CD4-positive, alpha-beta T cell (primary cell): ENCODE measurements at regions not wholly inside any gene's neighbourhood (a gene's known extent, or its start where the extent isn't known, plus 50 kb on each side); places are given as distances from the start of the nearest gene placed in this dataset.

ENCODE experiments used
- ATAC-seq: fragments of 200-7000 bp; cut with Tn5 transposase; one replicate; pipeline ENCODE4 v1.10.0; 2022; ENCODE audit warnings: mild to moderate bottlenecking; ENCODE audit not compliant: poor library complexity
- CTCF ChIA-PET: fragments of 350-600 bp; sonication (Branson Sonifier 250); formaldehyde crosslinking; loops from one replicate; lab custom pipeline; 2021; ENCODE audit warnings: antibody characterized with exemption, inconsistent platforms; lab: Charles Lee
- POLR2A ChIA-PET: fragments of 350-600 bp; sonication (Branson Sonifier 250); formaldehyde crosslinking; loops from one replicate; lab custom pipeline; 2021; ENCODE audit warnings: antibody characterized with exemption, inconsistent platforms; lab: Charles Lee
- DNase-seq, 14 experiments: peaks; one replicate each; pipeline ENCODE4 v3.0.0-alpha.2; 2013 to 2020; ENCODE audit warnings: mixed read lengths in 2 of 14
- H3K27ac ChIP-seq, 2 donors: one replicate each; pipeline versions ENCODE4 v1.5.1 to v1.7.0; 2013; ENCODE audit warnings: low read length in 2 of 2, low read depth in 1 of 2, mild to moderate bottlenecking in 1 of 2
- H3K27me3 ChIP-seq, 2 experiments: 1 replicate in 1 of 2; 2 replicates in 1 of 2; pipeline versions ENCODE4 v1.6.1 to v1.7.0; 2013; ENCODE audit warnings: low read length in 2 of 2, control low read depth in 1 of 2, mild to moderate bottlenecking in 1 of 2, moderate library complexity in 1 of 2; ENCODE audit not compliant: insufficient read depth in 2 of 2, control insufficient read depth in 1 of 2
- H3K36me3 ChIP-seq: one replicate; pipeline ENCODE4 v1.6.1; 2013; ENCODE audit warnings: low read length, control low read depth; ENCODE audit not compliant: insufficient read depth
- H3K4me1 ChIP-seq: one replicate; pipeline ENCODE4 v1.6.1; 2013; ENCODE audit warnings: low read length, control low read depth; ENCODE audit not compliant: insufficient read depth
- H3K4me3 ChIP-seq: one replicate; pipeline ENCODE4 v1.5.1; 2013; ENCODE audit warnings: mild to moderate bottlenecking, low read length, moderate library complexity
- H3K9me3 ChIP-seq, 2 experiments: 1 replicate in 1 of 2; 2 replicates in 1 of 2; pipeline versions ENCODE4 v1.6.1 to v1.7.0; 2013; ENCODE audit warnings: low read length in 2 of 2, mild to moderate bottlenecking in 2 of 2, control low read depth in 1 of 2, moderate library complexity in 1 of 2; ENCODE audit not compliant: control insufficient read depth in 1 of 2, insufficient read depth in 1 of 2
- H3K27ac Mint-ChIP-seq: one replicate; pipeline ENCODE4 v1.8.0; 2020; ENCODE audit warnings: mixed read lengths
- H3K27me3 Mint-ChIP-seq: one replicate; pipeline ENCODE4 v1.8.0; 2021; ENCODE audit warnings: mixed read lengths
- H3K36me3 Mint-ChIP-seq: one replicate; pipeline ENCODE4 v1.8.0; 2021; ENCODE audit warnings: low read depth, mixed read lengths
- H3K4me1 Mint-ChIP-seq: one replicate; pipeline ENCODE4 v1.8.0; 2021; ENCODE audit warnings: low read depth, mixed read lengths
- H3K4me3 Mint-ChIP-seq: one replicate; pipeline ENCODE4 v1.8.0; 2020; ENCODE audit warnings: mild to moderate bottlenecking, mixed read lengths
- H3K9me3 Mint-ChIP-seq: one replicate; pipeline ENCODE4 v1.8.0; 2020; ENCODE audit warnings: mixed read lengths
- intact Hi-C, 2 experiments: fragments of 100-400 bp; cut with DNase I in 1 of 2; cut with micrococcal nuclease in 1 of 2; formaldehyde crosslinking; loops; one replicate each; pipeline versions ENCODE4 v1.15.1 to v1.9.0; 2023 to 2025; cut with DNase I, micrococcal nuclease
- TF ChIP-seq, protein P1 (sequence below): fragments of 200-600 bp; IDR thresholded peaks from one replicate; pipeline ENCODE4 v1.8.0; 2022; ENCODE audit warnings: antibody characterized with exemption, mild to moderate bottlenecking

DNA sequence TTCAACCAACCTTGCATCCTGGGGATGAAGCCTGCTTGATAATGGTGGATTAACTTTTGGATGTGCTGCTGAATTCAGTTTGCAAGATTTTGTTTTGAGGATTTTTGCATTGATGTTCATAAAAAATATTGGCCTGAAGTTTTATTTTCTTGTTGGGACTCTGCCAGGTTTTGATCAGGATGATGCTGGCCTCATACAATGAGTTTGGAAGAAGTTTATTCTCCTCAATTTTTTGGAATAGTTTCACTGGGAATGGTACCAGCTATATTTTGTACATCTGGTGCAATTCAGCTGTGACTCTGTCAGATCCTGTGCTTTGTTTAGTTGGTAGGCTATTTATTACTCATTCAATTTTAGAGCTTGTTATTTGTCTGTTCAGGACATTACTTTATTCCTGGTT lies 340.3 kb upstream of the TRAM1L1 start:
- DNase-seq (no peak), ATAC-seq (no peak)
- CTCF ChIA-PET: no interaction called here
- Mint-ChIP-seq H3K4me1 (no peaks in the 10 kb centered on the region), H3K9me3 (peaks cover 5% of the 10 kb centered on the region), H3K4me3 (no peak overlapping the region), H3K27me3 (no peaks in the 10 kb centered on the region), H3K27ac (no peak overlapping the region), H3K36me3 (no peaks in the 10 kb centered on the region)
- H3K4me1 ChIP-seq: no peaks in the 10 kb centered on the region
- TF ChIP-seq, protein P1, sequence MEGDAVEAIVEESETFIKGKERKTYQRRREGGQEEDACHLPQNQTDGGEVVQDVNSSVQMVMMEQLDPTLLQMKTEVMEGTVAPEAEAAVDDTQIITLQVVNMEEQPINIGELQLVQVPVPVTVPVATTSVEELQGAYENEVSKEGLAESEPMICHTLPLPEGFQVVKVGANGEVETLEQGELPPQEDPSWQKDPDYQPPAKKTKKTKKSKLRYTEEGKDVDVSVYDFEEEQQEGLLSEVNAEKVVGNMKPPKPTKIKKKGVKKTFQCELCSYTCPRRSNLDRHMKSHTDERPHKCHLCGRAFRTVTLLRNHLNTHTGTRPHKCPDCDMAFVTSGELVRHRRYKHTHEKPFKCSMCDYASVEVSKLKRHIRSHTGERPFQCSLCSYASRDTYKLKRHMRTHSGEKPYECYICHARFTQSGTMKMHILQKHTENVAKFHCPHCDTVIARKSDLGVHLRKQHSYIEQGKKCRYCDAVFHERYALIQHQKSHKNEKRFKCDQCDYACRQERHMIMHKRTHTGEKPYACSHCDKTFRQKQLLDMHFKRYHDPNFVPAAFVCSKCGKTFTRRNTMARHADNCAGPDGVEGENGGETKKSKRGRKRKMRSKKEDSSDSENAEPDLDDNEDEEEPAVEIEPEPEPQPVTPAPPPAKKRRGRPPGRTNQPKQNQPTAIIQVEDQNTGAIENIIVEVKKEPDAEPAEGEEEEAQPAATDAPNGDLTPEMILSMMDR: no peak
- H3K9me3 ChIP-seq: peaks cover 0 to 11% of the 10 kb centered on the region in 2 experiments
- H3K36me3 ChIP-seq: no peaks in the 10 kb centered on the region
- intact Hi-C loops: no loop called here
- no peak overlapping the region for H3K4me3 ChIP-seq
- no peaks in the 10 kb centered on the region for H3K27me3 ChIP-seq
- no peak overlapping the region for H3K27ac ChIP-seq
- POLR2A ChIA-PET: no interaction called here

DNA sequence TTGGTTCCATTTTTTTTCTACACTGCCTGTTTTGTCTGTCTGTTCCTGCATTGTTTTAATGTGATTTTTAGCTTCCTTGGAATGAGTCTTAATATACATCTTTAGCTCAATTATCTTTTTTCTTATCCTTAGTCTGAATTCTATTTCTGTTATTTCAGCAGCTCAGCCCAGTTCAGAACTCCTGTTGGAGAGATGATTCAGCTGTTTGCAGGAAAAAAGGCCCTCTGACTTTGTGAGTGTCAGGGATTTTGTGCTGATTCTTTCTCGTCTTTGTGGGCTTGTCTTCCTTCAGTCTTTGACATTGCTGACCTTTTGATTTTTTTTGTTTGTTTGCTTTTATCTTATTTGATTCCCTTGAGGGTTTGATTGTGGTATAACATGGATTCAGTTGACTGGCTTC lies 343.2 kb upstream of the TRAM1L1 start:
- Histone ChIP-seq H3K27ac (no peak overlapping the region), H3K27me3 (no peaks in the 10 kb centered on the region), H3K36me3 (no peaks in the 10 kb centered on the region), H3K4me3 (no peak overlapping the region), H3K4me1 (no peaks in the 10 kb centered on the region), H3K9me3 (peaks cover 0 to 11% of the 10 kb centered on the region in 2 experiments)
- Mint-ChIP-seq H3K4me1 (no peaks in the 10 kb centered on the region), H3K9me3 (peaks cover 9% of the 10 kb centered on the region), H3K36me3 (no peaks in the 10 kb centered on the region), H3K4me3 (no peak overlapping the region), H3K27ac (no peak overlapping the region), H3K27me3 (no peaks in the 10 kb centered on the region)
- ATAC-seq: no peak
- no peak for DNase-seq
- ChIA-PET POLR2A (no interaction called here), CTCF (no interaction called here)
- TF ChIP-seq, protein P1: no peak
- intact Hi-C loops: no loop called here

GRCh38 chr4:117429061-117429460 lies 343.7 kb upstream of the TRAM1L1 start:
- TF ChIP-seq, protein P1: no peak
- Mint-ChIP-seq H3K27ac (no peak overlapping the region), H3K27me3 (no peaks in the 10 kb centered on the region), H3K4me1 (no peaks in the 10 kb centered on the region), H3K4me3 (no peak overlapping the region), H3K36me3 (no peaks in the 10 kb centered on the region), H3K9me3 (peaks cover 9% of the 10 kb centered on the region)
- H3K4me3 ChIP-seq: no peak overlapping the region
- peaks cover 0 to 11% of the 10 kb centered on the region in 2 experiments for H3K9me3 ChIP-seq
- ATAC-seq: no peak
- H3K27me3 ChIP-seq: no peaks in the 10 kb centered on the region
- DNase-seq: no peak
- no peak overlapping the region for H3K27ac ChIP-seq
- no peaks in the 10 kb centered on the region for H3K4me1 ChIP-seq
- ChIA-PET POLR2A (no interaction called here), CTCF (no interaction called here)
- intact Hi-C loops: no loop called here
- H3K36me3 ChIP-seq: no peaks in the 10 kb centered on the region
